Activated CD4-positive, alpha-beta T cell treated with anti-CD3 and anti-CD28 coated beads, Interleukin-2, amount 50 U/mL, for 48 hours (primary cell): ENCODE measurements at regions not wholly inside any gene's neighbourhood (a gene's known extent, or its start where the extent isn't known, plus 50 kb on each side); places are given as distances from the start of the nearest gene placed in this dataset.
"Not testable (repeated sequence)": the region's sequence is repeated elsewhere in the genome, so short reads cannot be mapped to it uniquely, and the experiment has no call there.

Source experiments
- DNase-seq, 2 experiments: peaks; one replicate each; pipeline ENCODE4 v3.0.0-alpha.2; 2020

DNA sequence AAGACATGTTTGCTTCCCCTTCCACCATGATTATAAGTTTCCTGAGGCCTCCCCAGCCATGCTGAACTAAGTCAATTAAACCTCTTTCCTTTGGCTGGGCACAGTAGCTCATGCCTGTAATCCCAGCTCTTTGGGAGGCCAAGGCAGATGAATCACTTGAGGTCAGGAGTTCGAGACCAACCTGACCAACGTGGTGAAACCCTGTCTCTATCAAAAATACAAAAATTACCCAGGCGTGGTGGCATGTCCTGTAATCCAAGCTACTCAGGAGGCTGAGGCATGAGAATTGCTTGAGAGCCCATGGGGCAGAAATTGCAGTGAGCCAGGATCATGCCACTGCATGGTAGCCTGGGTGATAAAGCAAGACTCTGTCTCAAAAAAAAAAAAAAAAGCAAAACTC is 130.2 kb upstream of the CDKN3 start:
- DNase-seq: not testable (repeated sequence)

DNA sequence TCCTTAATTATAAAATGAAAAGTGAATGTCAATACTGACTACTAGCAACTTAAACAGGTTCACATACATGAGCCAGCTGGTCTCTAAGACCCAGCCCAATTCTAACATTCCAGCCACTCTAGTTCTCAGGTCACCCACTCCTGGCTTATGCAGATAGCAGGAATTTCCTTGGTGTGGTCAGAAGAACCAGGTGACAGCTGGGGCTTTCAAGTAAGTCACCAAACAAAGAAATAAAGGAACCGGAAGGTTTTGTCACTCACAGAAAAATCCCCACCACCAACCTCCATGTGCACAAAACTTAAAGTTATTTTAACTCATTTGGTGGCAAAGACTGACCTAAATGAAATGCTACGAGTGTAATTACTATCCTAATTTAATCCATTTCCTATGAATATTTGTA is 129.6 kb upstream of the CDKN3 start:
- DNase-seq: no peak

GRCh38 chr14:54275997-54276725 is 120.6 kb upstream of the CDKN3 start:
- no peak for DNase-seq

DNA sequence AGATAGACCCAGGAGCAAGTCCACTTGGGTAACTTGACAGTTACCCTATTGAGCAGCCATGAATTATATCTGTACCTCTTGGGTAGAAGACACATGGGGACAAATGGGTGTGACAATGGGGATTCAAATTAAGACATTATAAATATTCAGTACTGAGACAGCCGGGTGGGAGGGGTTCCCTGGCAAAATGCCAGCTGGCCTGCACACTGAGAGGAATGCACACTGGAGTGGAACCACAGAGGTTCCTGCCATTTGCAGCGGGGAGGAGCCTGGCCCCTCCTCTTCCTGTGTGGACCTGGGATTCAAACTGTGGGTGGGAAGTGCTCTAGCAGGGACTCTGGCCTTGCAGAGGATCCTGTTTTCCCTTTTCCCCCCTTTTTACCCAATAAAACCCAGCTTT is 118.7 kb upstream of the CDKN3 start:
- DNase-seq: no peak

DNA sequence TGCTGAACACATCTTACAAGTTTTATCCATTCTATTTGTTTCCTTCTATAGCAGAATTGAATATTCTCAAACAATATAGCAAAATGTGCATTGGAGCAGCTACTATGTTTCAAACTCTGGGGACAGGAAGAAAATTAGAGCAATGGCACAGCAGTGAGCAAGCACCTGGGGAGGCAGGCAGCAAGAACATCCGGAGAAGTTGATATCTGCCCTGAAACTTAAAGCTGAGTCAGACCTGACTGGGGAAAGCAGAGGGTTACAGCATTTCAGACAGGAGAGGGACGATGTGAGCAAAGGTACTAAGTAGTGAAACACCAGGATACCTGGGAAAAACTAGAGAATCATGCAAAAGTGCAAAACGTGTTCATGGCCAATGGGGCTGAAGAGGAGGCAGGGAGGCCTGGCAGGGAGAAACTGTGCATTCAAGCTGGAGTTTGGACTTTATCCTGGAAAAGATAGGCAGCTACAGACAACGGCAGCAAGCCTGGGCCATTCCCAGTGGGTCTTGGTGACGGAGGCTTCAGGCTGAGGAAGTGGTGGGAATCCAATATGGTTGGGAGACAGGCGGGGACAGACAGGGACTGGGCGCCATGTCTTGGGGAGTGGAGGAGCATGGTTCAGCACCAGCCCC is 118.0 kb upstream of the CDKN3 start:
- DNase-seq: no peak

DNA sequence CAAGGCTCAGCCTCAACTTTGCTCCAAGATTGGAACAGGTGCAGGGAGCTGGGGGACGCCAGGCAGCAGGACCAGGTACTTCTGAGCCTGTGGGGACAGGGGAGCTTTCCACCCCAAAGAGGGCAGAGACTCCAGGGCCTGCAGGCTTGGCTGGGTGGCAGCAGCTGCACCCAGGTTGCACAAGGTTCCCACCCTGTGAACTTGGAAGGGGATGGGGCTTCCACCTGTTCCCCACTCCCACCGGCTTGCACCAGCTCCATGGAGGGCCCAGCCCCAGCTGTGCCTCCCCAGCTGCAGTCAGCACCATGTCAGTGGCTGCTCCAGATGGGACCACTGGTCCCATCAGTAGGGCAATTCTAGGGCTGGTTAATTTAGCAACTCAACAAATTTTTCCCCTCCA is 114.0 kb upstream of the CDKN3 start:
- no peak for DNase-seq

GRCh38 chr14:54285030-54285429 is 111.8 kb upstream of the CDKN3 start:
- DNase-seq: no peak

- DNase-seq: no peak
Observed at GRCh38 chr14:54291491-54292191, 105.2 kb upstream of the CDKN3 start.

DNA sequence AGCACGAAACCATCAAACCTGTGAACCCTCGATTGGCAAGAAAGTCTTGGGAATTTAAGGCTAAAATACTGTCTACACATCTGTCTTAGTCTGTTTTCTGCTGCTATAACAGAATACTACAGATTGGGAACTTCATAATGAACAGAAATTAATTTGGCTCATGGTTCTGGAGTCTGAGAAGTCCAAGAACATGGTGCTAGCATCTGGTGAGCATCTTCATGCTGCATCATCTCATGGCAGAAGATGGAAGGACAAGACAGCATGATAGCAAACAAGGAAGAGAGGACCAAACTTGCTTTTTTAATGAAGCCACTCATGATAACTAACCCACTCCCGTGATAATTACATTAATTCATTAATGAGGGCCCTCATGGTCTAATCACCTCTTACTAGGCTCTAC is 102.0 kb upstream of the CDKN3 start:
- DNase-seq: no peak

DNA sequence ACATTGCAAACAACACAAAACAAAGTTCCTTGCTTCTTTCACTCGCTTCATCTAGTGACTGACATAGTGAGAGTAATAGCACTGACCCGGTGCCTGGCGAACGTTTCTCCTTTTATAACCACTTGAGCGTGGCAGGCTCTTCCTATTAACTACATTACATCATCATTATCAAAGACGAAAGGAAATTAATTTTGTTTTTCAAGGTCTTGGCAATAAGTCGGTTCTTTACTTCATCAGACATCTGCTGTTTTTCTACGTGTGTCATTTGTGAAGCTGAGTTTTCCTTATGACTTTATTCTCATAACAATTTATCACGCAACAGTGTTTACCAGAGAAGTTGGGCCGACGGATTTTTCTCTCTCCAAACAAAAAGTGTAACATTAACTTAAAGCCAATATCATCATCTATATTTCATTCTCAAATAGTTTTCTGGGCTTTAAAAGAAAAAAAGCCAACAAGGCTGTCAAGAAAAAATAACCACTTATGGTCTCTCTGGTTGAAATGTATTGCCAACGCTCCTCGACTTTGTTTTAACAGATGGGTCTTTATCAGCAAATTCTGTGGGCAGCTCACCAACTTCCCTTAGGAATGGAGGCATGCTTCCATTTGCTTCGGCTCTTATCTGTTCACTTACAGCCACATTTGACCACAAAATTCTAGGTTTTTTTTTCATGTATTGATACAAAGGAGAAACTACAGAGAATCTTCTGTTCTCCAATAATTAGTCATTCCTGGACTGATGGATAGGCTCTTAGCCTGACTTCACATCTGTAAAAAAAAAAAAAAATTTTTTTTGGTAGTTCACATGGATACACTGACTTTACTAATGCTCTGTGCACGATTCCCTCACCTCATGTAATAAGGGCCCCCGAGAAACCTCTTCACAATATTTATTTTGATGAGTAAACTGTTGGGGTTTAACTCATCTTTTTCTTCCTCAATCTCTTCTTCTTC is 97.1 kb upstream of the CDKN3 start:
- no peak for DNase-seq

DNA sequence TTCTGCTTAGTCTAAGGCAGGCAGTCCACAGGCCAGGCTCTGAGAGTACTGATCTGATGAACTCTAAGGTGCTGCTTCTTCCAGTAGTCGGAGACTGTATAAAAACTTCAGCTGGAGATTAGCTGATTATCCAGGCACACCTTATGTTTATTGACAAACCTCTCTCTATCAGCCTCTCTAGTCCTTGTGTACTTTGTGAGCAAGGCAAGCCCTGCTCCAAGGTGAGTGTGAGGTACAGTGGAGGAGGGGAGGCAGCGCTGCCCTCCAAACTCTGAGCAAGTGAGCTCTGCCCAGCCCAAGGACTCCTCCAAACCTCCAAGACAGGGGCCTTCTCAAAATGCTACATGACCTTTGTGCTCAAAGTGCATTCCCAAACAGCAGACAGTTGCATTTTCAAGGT is 95.9 kb upstream of the CDKN3 start:
- DNase-seq: no peak

GRCh38 chr14:54301359-54301758 is 95.4 kb upstream of the CDKN3 start:
- no peak for DNase-seq

DNA sequence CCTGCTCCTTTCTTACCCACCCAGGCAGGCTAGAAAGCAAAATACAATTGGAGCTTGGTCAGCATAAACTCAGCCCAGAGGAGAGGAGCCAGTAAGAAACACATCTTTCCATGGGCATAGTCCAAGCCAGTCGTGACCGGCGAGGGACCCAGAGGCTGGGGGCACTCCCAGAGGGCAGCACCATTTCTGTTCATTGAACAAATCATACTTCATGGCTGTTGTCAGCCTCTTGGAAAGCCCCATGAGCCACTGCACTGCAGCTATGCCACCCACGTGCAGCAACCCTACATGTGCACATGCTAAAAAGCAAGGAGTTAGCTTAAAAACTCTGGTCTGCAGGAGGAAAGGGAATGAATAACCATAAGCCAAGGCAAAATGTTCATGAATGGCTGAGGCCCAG is 90.0 kb upstream of the CDKN3 start:
- DNase-seq: no peak

GRCh38 chr14:54309615-54310014 is 87.2 kb upstream of the CDKN3 start:
- DNase-seq: no peak

DNA sequence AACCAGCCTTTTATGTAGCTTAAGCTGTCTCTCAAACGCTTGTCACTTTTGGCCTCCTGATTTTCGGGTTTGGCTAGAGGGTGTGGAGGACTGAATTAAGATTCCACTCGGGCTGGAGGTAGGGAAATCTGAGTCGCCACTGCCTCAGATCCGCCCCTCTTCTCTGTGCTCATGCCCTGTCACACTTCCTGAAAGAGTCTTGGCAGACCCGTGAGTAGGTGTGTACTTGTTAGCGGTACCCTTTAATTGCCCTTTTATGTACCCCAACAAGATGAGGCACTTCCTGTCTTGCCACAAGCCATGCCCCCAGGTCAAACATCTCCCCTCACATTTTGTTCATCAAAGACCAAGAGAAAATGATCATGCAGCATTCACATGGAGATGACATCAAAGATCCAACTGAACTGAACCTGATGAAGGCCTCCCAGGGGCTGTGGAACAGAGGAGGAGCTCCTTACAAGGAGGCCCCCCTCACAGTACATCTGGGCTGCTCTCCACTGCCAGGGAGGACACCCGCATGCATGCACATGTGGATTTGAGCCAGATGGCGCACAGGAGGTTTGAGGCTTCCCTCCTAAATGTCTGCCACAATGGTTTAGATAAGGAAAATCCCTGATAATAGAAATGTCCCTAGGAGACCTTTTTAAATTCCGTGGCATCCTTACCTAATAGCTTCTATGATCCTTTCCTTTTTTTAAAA is 86.5 kb upstream of the CDKN3 start:
- no peak for DNase-seq

DNA sequence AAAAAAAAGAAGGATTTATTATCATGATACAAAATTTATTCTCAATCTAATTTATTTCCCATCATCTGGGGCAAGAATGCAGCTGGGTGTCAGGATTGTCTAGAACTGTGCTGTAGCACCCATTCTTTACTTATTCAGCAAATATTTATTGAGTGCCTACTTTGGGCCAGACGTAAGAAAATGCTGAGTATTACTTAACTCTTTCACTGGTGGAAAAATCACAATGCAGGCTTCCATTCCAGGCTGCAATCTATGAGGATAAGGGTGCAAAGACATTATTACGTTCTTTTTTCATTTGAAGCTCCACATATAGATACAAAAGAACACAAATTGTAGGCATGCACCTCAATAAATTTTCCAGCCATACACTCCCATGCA is 86.0 kb upstream of the CDKN3 start:
- no peak for DNase-seq

DNA sequence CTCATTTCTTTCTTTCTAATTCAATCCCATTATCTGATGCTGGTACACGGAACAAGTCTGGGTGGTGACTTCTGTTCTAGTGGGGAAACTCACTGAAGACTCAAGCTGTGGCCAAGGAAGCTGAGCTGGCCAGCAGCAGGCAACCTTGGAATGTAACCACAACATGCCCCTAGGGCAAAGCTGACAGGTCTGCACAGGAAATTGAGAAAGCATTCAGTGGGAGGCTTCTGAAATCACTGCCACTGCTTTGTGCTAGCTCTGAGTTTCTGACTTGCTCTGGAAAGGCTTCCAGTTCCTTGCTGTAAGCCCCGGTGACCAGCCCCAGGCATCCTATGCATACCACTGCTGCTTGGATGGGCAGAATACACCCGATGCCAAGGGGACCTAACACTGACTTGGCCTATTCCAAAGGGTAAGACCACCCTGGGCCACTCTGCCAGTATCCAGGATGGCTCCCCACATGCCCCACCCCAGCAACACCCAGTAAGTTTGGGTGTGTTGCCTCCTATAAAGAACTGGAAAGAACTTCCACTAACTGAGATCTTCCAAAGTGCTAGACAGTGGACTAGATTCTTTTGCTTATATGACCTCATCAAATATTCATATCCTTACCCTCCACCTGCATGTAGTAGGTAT is 84.5 kb upstream of the CDKN3 start:
- DNase-seq: no peak

DNA sequence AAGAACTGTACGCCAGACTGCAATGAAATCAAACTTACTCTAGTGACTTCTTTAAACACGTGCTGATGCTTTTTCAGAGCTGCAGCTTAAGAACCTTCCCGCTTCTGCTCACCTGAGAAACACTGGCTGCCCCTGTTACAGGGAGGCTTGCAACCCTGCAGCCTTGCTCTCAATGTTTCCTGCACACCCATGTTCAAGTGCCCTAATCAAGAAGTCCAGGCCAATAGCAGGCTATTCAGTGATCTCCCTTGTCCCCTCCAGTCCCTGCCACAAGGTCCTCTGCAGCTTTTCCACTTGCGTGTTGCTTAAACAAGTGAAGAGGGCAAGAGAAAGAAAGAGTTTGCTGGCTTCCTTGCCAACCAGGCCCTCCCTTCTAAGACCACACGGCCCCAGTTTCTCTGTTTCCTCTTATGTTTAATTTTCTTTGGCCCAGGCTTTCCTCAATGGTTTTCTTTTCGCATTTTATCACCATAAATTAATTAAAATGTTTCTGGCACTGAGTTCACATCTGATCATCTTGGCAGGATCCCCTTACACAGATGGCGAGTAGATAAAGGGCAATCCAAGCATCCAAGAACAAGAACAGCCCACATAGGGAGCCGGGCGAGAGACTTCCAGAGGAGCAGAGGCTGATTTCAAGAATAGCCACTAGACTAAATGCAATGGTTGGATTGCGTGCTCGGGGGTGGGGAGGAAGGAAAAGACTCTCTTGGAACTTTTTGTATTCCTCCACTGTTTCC is 82.3 kb upstream of the CDKN3 start:
- no peak for DNase-seq

- DNase-seq: no peak
Observed at GRCh38 chr14:54316652-54317051, 80.2 kb upstream of the CDKN3 start.

GRCh38 chr14:54317391-54317790 is 79.4 kb upstream of the CDKN3 start:
- DNase-seq: no peak

DNA sequence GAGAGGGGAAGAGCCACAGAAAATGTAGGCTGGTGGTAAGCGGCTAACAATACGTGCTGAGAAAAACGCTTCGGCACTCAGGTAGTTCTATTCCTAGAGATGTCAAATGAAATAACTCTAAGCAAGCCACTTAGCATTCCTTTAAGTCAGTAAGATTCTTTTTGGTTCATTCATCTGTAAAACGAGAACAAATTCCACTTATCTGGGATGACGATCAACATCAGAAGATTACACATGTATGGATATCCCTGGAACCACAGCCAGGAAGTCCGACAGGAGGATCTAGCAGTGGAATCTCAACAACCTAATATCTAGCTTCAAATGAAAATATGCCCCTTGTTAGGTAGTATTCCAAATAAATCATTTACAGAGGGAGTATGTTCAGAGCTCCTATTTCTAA is 74.6 kb upstream of the CDKN3 start:
- DNase-seq: no peak
